Stomach (tissue), 8 donors: ENCODE measurements at regions not wholly inside any gene's neighbourhood (a gene's known extent, or its start where the extent isn't known, plus 50 kb on each side); places are given as distances from the start of the nearest gene placed in this dataset.
"Not testable (repeated sequence)": the region's sequence is repeated elsewhere in the genome, so short reads cannot be mapped to it uniquely, and the experiment has no call there.

Experiments
- DNase-seq, 2 donors: peaks; one replicate each; pipeline versions ENCODE4 v3.0.0 to v3.0.0-alpha.2; 2013 to 2019
- H3K27ac ChIP-seq, 5 donors: fragments of 200-600 bp in 4 of 5; sonication (generic) in 4 of 5; one replicate each; pipeline ENCODE4 v1.5.1; 2013 to 2019; ENCODE audit warnings: mild to moderate bottlenecking in 1 of 5, moderate library complexity in 1 of 5
- H3K27me3 ChIP-seq, 3 donors: fragments of 200-600 bp; sonication (generic); one replicate each; pipeline ENCODE4 v1.5.1; 2017 to 2019; ENCODE audit warnings: mixed run types in 1 of 3
- H3K36me3 ChIP-seq, 4 donors: fragments of 200-600 bp; sonication (generic); 1 replicate in 3 of 4; 2 replicates in 1 of 4; pipeline ENCODE4 v1.5.1; 2016 to 2019
- H3K4me1 ChIP-seq, 4 donors: fragments of 200-600 bp; sonication (generic); one replicate each; pipeline ENCODE4 v1.5.1; 2016 to 2019
- H3K4me3 ChIP-seq, 4 donors: fragments of 200-600 bp; sonication (generic) in 3 of 4; one replicate each; pipeline ENCODE4 v1.5.1; 2016 to 2019; ENCODE audit warnings: mild to moderate bottlenecking in 1 of 4
- H3K9me3 ChIP-seq, 4 donors: fragments of 200-600 bp; sonication (generic); one replicate each; pipeline ENCODE4 v1.5.1; 2016 to 2019
- EP300 ChIP-seq: sonication (generic); formaldehyde crosslinking; IDR thresholded peaks from one replicate; pipeline ENCODE4 v1.6.1; 2017; ENCODE audit warnings: antibody characterized with exemption
- POLR2A ChIP-seq, 4 donors: fragments of 450-650 bp; IDR thresholded peaks; one replicate each; pipeline ENCODE4 v1.6.1; 2016; ENCODE audit warnings: antibody characterized with exemption in 4 of 4, control low read depth in 2 of 4, mild to moderate bottlenecking in 1 of 4, moderate library complexity in 1 of 4
- POLR2AphosphoS5 ChIP-seq, 3 donors: sonication (generic); formaldehyde crosslinking; IDR thresholded peaks; one replicate each; pipeline ENCODE4 v1.6.1; 2016; ENCODE audit warnings: antibody characterized with exemption in 3 of 3
- WGBS, 5 donors: extraction: QIAGEN DNeasy Blood & Tissue Kit in 3 of 5; methylation state at CpG; one replicate each; pipeline versions ENCODE4 v1.1.5 to v1.1.7; 2013 to 2018; 5-methylcytosine and 5-hydroxymethylcytosine counted together
- intact Hi-C: fragments of 100-400 bp; cut with DNase I; formaldehyde crosslinking; loops from one replicate; pipeline ENCODE4 v1.15.1; 2023; ENCODE audit warnings: low total_unique reads
- TF ChIP-seq, protein P1 (sequence below), 7 experiments: fragments of 450-650 bp in 4 of 7; fragments of 200-600 bp in 3 of 7; sonication (generic) in 3 of 7; IDR thresholded peaks; one replicate each; pipeline ENCODE4 v1.5.1; 2016 to 2019; ENCODE audit warnings: antibody characterized with exemption in 7 of 7, control low read depth in 2 of 7, mild to moderate bottlenecking in 1 of 7
- donor health status: healthy with polysubstance abuse.
- donor health status: Bipolar disorder and iron deficiency.
- donor health status: healthy.

DNA sequence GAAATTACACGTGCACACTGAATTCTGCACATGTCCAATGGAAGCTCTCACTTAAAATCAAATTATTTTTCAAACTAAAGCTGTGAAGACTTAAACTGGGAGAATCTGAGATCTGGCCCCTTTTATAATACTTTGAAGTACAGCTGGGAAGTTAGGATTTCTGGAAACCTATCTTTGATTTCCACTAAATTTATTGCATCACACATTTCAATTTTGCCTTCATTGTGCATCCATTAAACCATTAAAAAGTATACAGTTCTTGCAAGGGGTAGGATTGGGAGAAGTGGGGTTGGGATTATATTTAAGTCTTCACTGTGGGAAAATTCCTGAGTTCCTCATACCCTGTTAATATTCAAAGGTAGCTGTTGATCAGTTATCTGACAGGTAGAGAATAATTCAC lies 1229.6 kb upstream of the ZEB2 start:
- peaks cover 7 to 44% (median 29%) of the 10 kb centered on the region in 4 donors for H3K4me1 ChIP-seq
- intact Hi-C loops, result no loop called here
- H3K4me3 ChIP-seq, result no peak overlapping the region
- no peak overlapping the region for H3K27ac ChIP-seq
- TF ChIP-seq POLR2AphosphoS5 (IDR thresholded peaks at IDR 0.05) (no peak), EP300 (no peak)
- TF ChIP-seq, protein P1, sequence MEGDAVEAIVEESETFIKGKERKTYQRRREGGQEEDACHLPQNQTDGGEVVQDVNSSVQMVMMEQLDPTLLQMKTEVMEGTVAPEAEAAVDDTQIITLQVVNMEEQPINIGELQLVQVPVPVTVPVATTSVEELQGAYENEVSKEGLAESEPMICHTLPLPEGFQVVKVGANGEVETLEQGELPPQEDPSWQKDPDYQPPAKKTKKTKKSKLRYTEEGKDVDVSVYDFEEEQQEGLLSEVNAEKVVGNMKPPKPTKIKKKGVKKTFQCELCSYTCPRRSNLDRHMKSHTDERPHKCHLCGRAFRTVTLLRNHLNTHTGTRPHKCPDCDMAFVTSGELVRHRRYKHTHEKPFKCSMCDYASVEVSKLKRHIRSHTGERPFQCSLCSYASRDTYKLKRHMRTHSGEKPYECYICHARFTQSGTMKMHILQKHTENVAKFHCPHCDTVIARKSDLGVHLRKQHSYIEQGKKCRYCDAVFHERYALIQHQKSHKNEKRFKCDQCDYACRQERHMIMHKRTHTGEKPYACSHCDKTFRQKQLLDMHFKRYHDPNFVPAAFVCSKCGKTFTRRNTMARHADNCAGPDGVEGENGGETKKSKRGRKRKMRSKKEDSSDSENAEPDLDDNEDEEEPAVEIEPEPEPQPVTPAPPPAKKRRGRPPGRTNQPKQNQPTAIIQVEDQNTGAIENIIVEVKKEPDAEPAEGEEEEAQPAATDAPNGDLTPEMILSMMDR (IDR thresholded peaks at IDR 0.05), result no peak
- H3K9me3 ChIP-seq, result no peaks in the 10 kb centered on the region
- 67 to 73% (median 70%) methylated on average over 1 of the region's 1 CpG for WGBS, 5 donors
- H3K36me3 ChIP-seq, result no peaks in the 10 kb centered on the region
- no peak for DNase-seq
- H3K27me3 ChIP-seq, result no peaks in the 10 kb centered on the region

DNA sequence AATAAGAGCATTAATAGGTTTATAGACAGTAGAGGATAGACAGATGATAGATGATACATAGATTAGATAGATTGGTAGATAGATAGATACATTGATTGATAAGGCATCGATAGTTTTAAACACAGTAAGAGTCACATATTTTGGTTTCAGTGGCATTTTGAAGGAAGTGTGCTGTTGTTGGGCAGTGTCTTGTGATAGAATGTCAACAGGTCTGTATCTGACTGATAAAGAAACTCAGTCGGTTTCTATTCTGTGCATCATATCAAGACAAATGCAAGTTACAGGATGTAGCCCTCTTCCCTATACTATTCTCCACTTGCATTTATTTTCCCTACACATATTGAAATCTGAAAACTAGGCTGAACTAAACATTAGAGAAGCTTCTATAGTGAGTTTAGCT lies 1229.0 kb upstream of the ZEB2 start:
- H3K4me1 ChIP-seq, result peaks cover 7 to 42% (median 29%) of the 10 kb centered on the region in 4 donors
- TF ChIP-seq POLR2A (IDR thresholded peaks at IDR 0.05) (no peak), POLR2AphosphoS5 (IDR thresholded peaks at IDR 0.05) (no peak), EP300 (no peak)
- TF ChIP-seq, protein P1 (IDR thresholded peaks at IDR 0.05), result no peak
- WGBS, 5 donors, result 24 to 46% (median 37%) methylated on average over 2 of the region's 2 CpGs
- no peak for DNase-seq
- no peaks in the 10 kb centered on the region for H3K36me3 ChIP-seq
- no peak overlapping the region for H3K27ac ChIP-seq
- no peaks in the 10 kb centered on the region for H3K27me3 ChIP-seq
- H3K4me3 ChIP-seq, result no peak overlapping the region
- no peaks in the 10 kb centered on the region for H3K9me3 ChIP-seq
- intact Hi-C loops, result no loop called here

GRCh38 chr2:145747715-145748114 lies 1227.8 kb upstream of the ZEB2 start:
- DNase-seq, result no peak
- intact Hi-C loops, result no loop called here
- peaks cover 3 to 34% (median 23%) of the 10 kb centered on the region in 4 donors for H3K4me1 ChIP-seq
- no peaks in the 10 kb centered on the region for H3K9me3 ChIP-seq
- H3K27me3 ChIP-seq, result no peaks in the 10 kb centered on the region
- no peak overlapping the region for H3K4me3 ChIP-seq
- 81 to 97% (median 95%) methylated on average over 5 of the region's 5 CpGs for WGBS, 5 donors
- TF ChIP-seq EP300, result no peak
- TF ChIP-seq, protein P1 (IDR thresholded peaks at IDR 0.05), result no peak
- TF ChIP-seq POLR2A (IDR thresholded peaks at IDR 0.05), result no peak
- no peak for TF ChIP-seq POLR2AphosphoS5 (IDR thresholded peaks at IDR 0.05)
- H3K27ac ChIP-seq, result no peak overlapping the region
- no peaks in the 10 kb centered on the region for H3K36me3 ChIP-seq

GRCh38 chr2:145745387-145745721 lies 1225.4 kb upstream of the ZEB2 start:
- DNase-seq, H3K4me3 ChIP-seq, H3K9me3 ChIP-seq, H3K27ac ChIP-seq, H3K36me3 ChIP-seq, H3K27me3 ChIP-seq, intact Hi-C loops: not testable (repeated sequence)
- WGBS, 5 donors, result 87 to 96% (median 90%) methylated on average over 4 of the region's 4 CpGs
- H3K4me1 ChIP-seq, result peaks cover 0 to 12% (median 4%) of the 10 kb centered on the region in 4 donors

DNA sequence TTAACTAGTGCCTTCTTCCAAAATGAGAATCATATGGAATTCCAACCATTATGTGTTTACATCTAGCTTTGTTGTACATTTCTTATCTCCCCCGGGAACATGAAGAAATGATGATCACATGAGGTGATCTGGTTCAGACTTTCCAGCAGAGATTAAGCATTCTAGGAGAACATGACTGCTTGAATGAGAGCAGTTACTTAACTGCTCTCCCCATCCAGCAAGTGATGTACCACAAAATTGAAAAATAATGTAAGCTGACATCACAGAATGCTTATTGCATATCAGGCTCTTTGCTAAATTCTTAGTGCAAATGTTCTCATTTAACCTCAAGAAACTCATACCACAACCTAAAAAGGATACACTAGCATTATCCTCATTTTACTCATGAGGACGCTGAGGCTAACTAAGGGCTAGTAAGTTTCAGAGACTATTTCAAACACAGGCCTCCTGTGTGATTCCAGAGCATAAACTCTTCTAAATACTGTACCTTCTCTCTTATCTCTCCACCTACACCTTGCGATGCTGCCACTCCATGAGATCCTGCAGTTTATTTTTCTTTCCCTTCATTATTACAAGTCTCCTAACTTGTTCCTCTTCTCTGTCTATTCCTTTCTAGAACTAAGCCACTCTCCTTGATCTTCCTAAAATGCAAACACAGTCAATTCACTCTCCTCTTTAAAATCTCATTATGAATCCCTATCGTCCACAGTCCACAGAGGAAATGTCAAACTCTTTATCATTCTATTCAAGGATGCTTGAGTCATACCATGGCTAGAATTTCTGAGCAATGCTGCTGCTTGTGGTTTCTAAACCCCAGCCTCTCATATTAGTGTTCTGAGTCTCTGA lies 1224.8 kb upstream of the ZEB2 start:
- H3K27me3 ChIP-seq, result no peaks in the 10 kb centered on the region
- DNase-seq, result no peak
- 70 to 80% (median 71%) methylated on average over 4 of the region's 4 CpGs for WGBS, 5 donors
- no peaks in the 10 kb centered on the region for H3K9me3 ChIP-seq
- H3K4me1 ChIP-seq, result peaks cover 0 to 6% (median 0%) of the 10 kb centered on the region in 4 donors
- no peak overlapping the region for H3K27ac ChIP-seq
- intact Hi-C loops, result no loop called here
- no peak overlapping the region for H3K4me3 ChIP-seq
- TF ChIP-seq POLR2AphosphoS5 (IDR thresholded peaks at IDR 0.05) (no peak), POLR2A (IDR thresholded peaks at IDR 0.05) (no peak), EP300 (no peak)
- TF ChIP-seq, protein P1 (IDR thresholded peaks at IDR 0.05), result no peak
- H3K36me3 ChIP-seq, result no peaks in the 10 kb centered on the region
